ENCODE measurements at regions not wholly inside any gene's neighbourhood (a gene's known extent, or its start where the extent isn't known, plus 50 kb on each side); places are given as distances from the start of the nearest gene placed in this dataset.

DNA sequence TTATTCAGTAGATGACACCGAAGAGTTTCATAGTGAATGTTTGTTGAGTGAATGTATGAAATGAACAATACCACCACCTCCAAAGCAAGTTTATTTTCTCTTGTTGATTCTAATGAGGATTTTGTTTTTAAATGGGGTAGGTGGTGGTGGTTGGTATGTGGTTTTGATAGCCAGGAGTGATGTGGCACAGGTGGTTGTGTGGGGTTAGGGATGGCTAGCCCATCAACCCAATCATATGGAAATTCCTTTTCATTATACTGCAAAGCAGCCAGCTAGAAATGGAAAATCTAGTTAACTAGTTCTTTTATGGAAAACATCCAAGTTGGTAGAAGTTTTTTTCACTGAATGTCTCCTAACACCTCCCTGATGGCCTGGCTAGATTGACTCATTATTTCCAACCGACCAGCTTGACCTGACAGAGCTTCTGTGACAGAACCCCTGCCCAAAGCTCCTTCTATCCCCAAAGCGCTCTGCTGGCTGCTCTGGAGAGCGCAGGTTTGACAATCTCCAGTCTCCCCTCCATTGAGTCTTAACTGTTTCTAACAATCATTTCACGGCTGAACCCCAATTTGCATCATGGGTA is 376.9 kb downstream of the MTX2 start:
- Histone ChIP-seq H3K4me2 (ENCODE audit: low read length) (no peak overlapping the region), H3F3A (ENCODE audit: low read length, unreplicated experiment) (no peaks in the 10 kb centered on the region), H3K27me3 (ENCODE audit: low read length) (no peaks in the 10 kb centered on the region), H3K4me1 (ENCODE audit: insufficient read depth, low read length) (peaks cover 7% of the 10 kb centered on the region), H2AFZ (ENCODE audit: low read length) (no peak overlapping the region), H3K9me3 (ENCODE audit: low read length) (no peaks in the 10 kb centered on the region), H4K20me1 (ENCODE audit: low read length) (no peaks in the 10 kb centered on the region), H3K9ac (ENCODE audit: low read length) (no peak overlapping the region), H3K79me2 (ENCODE audit: low read length) (no peaks in the 10 kb centered on the region), H3K36me3 (ENCODE audit: low read depth, low read length) (no peaks in the 10 kb centered on the region), H3K4me3 (ENCODE audit: low read length) (no peak overlapping the region), H3K9me2 (replicated peaks; ENCODE audit: low read length) (no peaks in the 10 kb centered on the region), H3K27ac (ENCODE audit: low read length) (no peak overlapping the region)
- intact Hi-C loops (cut with micrococcal nuclease), result no loop called here
- TF ChIP-seq EZH2 (IDR thresholded peaks at IDR 0.05; ENCODE audit: low read length, unreplicated experiment) (no peak), EZH2phosphoT487 (IDR thresholded peaks at IDR 0.05; ENCODE audit: borderline replicate concordance, low read length) (no peak), CTCF (conservative IDR thresholded peaks at IDR 0.05; ENCODE audit: low read depth, low read length) (no peak)
- BruUV-seq (replicated peaks), result no TSS peak
- ChIA-PET CTCF (no interaction called here), POLR2A (ENCODE audit: unreplicated experiment) (no interaction called here)
- DNase-seq (no peak), ATAC-seq (no peak)

DNA sequence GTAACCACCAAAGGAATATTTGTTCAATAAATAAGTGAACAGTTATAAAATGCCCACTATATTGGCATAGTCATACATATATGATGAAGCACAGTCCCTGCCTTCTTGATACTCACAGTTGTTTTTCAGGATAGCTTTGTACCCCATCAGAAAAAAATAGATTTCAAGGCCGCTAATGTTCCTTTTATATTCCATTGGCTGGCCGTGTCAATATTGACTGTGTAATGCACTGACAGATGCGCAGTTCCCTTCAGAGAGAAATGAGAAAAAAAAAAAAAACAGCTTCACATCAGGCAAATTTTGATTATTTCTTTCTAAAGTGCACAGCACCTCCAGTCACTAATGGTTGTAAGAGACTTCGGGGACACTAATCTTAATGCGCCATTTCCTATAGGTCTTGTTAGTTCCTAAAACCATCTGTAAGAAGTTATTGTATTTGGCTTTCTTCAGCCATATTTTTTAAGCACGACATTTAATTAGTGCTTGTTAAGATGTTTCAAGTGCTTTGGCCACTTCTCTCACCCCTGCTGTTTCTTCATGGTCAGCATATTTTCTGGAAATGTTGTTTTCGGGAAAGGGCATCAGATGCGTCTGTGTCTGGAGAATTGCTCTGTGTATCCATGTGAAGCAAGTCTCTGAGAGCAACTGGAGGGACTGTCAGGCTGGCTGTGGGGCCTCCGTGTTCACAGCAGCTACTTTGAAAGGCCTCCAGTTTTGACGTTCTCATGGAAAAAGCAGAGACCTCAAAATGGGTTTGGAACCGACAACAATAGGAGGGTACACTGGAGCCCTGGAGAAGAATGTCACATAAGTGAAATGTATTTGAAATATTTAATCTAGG is 378.3 kb downstream of the MTX2 start:
- Histone ChIP-seq H2AFZ (ENCODE audit: low read length) (no peak overlapping the region), H3K4me3 (ENCODE audit: low read length) (no peak overlapping the region), H3K9me3 (ENCODE audit: low read length) (no peaks in the 10 kb centered on the region), H3K9ac (ENCODE audit: low read length) (no peak overlapping the region), H3K79me2 (ENCODE audit: low read length) (no peaks in the 10 kb centered on the region), H3F3A (ENCODE audit: low read length, unreplicated experiment) (no peaks in the 10 kb centered on the region), H3K27ac (ENCODE audit: low read length) (no peak overlapping the region), H3K27me3 (ENCODE audit: low read length) (no peaks in the 10 kb centered on the region), H4K20me1 (ENCODE audit: low read length) (no peaks in the 10 kb centered on the region), H3K9me2 (replicated peaks; ENCODE audit: low read length) (no peaks in the 10 kb centered on the region), H3K36me3 (ENCODE audit: low read depth, low read length) (no peaks in the 10 kb centered on the region), H3K4me1 (ENCODE audit: insufficient read depth, low read length) (no peaks in the 10 kb centered on the region), H3K4me2 (ENCODE audit: low read length) (no peak overlapping the region)
- ChIA-PET POLR2A (ENCODE audit: unreplicated experiment) (no interaction called here), CTCF (no interaction called here)
- no TSS peak for BruUV-seq (replicated peaks)
- DNase-seq (no peak), ATAC-seq (no peak)
- no peak for TF ChIP-seq EZH2 (IDR thresholded peaks at IDR 0.05; ENCODE audit: low read length, unreplicated experiment)
- TF ChIP-seq CTCF (conservative IDR thresholded peaks at IDR 0.05; ENCODE audit: low read depth, low read length), result no peak
- no peak for TF ChIP-seq EZH2phosphoT487 (IDR thresholded peaks at IDR 0.05; ENCODE audit: borderline replicate concordance, low read length)
- intact Hi-C loops (cut with micrococcal nuclease), result no loop called here

- Histone ChIP-seq H3K27me3 (ENCODE audit: low read length) (no peaks in the 10 kb centered on the region), H4K20me1 (ENCODE audit: low read length) (no peaks in the 10 kb centered on the region), H3K9ac (ENCODE audit: low read length) (no peak overlapping the region), H3K4me2 (ENCODE audit: low read length) (no peak overlapping the region), H2AFZ (ENCODE audit: low read length) (no peak overlapping the region), H3K4me3 (ENCODE audit: low read length) (no peak overlapping the region), H3K9me2 (replicated peaks; ENCODE audit: low read length) (no peaks in the 10 kb centered on the region), H3K27ac (ENCODE audit: low read length) (no peak overlapping the region), H3F3A (ENCODE audit: low read length, unreplicated experiment) (no peaks in the 10 kb centered on the region), H3K9me3 (ENCODE audit: low read length) (no peaks in the 10 kb centered on the region), H3K79me2 (ENCODE audit: low read length) (no peaks in the 10 kb centered on the region), H3K4me1 (ENCODE audit: insufficient read depth, low read length) (no peaks in the 10 kb centered on the region), H3K36me3 (ENCODE audit: low read depth, low read length) (no peaks in the 10 kb centered on the region)
- ChIA-PET POLR2A (ENCODE audit: unreplicated experiment) (no interaction called here), CTCF (no interaction called here)
- TF ChIP-seq EZH2phosphoT487 (IDR thresholded peaks at IDR 0.05; ENCODE audit: borderline replicate concordance, low read length) (no peak), CTCF (conservative IDR thresholded peaks at IDR 0.05; ENCODE audit: low read depth, low read length) (no peak), EZH2 (IDR thresholded peaks at IDR 0.05; ENCODE audit: low read length, unreplicated experiment) (no peak)
- intact Hi-C loops (cut with micrococcal nuclease), result no loop called here
- ATAC-seq (no peak), DNase-seq (no peak)
- no TSS peak for BruUV-seq (replicated peaks)
These were observed 379.6 kb downstream of the MTX2 start for GRCh38 chr2:176648700-176649297.
